Pancreas (tissue), 10 donors: ENCODE measurements at regions not wholly inside any gene's neighbourhood (a gene's known extent, or its start where the extent isn't known, plus 50 kb on each side); places are given as distances from the start of the nearest gene placed in this dataset.

Experiments used
- ATAC-seq, 4 donors: fragments of 200-7000 bp; cut with Tn5 transposase; one replicate each; pipeline versions ENCODE4 v1.8.0 to v1.9.1; 2020; ENCODE audit warnings: mild to moderate bottlenecking in 4 of 4, moderate library complexity in 4 of 4
- DNase-seq, 6 donors: peaks; one replicate each; pipeline ENCODE4 v3.0.0-alpha.2; 2020
- FAIRE-seq: peaks from 2 replicates; lab custom pipeline; 2012; peaks lifted over from hg19 to GRCh38; lab: Jason Lieb, UNC
- H3K27ac ChIP-seq, 4 donors: fragments of 200-600 bp; sonication (generic); 1 replicate in 3 of 4; 2 replicates in 1 of 4; pipeline versions ENCODE4 v1.5.0 to v1.8.0; 2020
- H3K27me3 ChIP-seq, 4 donors: fragments of 200-600 bp; one replicate each; pipeline ENCODE4 v1.8.0; 2021
- H3K36me3 ChIP-seq, 3 donors: fragments of 200-600 bp; sonication (generic) in 1 of 3; one replicate each; pipeline versions ENCODE4 v1.5.0 to v1.8.0; 2020 to 2021
- H3K4me1 ChIP-seq, 3 donors: fragments of 200-600 bp; one replicate each; pipeline ENCODE4 v1.8.0; 2021
- H3K4me3 ChIP-seq, 4 donors: fragments of 200-600 bp; sonication (generic) in 2 of 4; one replicate each; pipeline versions ENCODE4 v1.5.0 to v1.8.0; 2020 to 2021
- H3K9me3 ChIP-seq, 4 donors: fragments of 200-600 bp; one replicate each; pipeline ENCODE4 v1.8.0; 2021
- WGBS, 2 donors: extraction: QIAGEN DNeasy Blood & Tissue Kit; methylation state at CpG; one replicate each; pipeline ENCODE4 v1.1.7; 2013; 5-methylcytosine and 5-hydroxymethylcytosine counted together
- intact Hi-C, 3 donors: fragments of 100-400 bp; cut with DNase I; formaldehyde crosslinking; loops; one replicate each; pipeline versions ENCODE4 v1.11.1 to v1.14.2; 2022
- TF ChIP-seq, protein P1 (sequence below), 4 donors: fragments of 200-600 bp; sonication (generic) in 3 of 4; IDR thresholded peaks; one replicate each; pipeline versions ENCODE4 v1.5.0 to v1.8.0; 2021; ENCODE audit warnings: antibody characterized with exemption in 4 of 4
- donor health status: healthy with polysubstance abuse.
- donor health status: DM: no; HTN: no; CAD: no; lungs with moderate emphysema.
- donor health status: DM: no; HTN: no; CAD: no.
- donor health status: control.
- donor health status: control.
- donor health status: Bipolar disorder and iron deficiency.
- donor health status: DM: yes; HTN: yes; CAD: no.
- donor health status: DM: no; HTN: no; CAD: no.
- donor health status: DM: no; HTN: no; CAD: no.
- donor health status: DM: yes; HTN: yes; CAD: no.

- TF ChIP-seq, protein P1, sequence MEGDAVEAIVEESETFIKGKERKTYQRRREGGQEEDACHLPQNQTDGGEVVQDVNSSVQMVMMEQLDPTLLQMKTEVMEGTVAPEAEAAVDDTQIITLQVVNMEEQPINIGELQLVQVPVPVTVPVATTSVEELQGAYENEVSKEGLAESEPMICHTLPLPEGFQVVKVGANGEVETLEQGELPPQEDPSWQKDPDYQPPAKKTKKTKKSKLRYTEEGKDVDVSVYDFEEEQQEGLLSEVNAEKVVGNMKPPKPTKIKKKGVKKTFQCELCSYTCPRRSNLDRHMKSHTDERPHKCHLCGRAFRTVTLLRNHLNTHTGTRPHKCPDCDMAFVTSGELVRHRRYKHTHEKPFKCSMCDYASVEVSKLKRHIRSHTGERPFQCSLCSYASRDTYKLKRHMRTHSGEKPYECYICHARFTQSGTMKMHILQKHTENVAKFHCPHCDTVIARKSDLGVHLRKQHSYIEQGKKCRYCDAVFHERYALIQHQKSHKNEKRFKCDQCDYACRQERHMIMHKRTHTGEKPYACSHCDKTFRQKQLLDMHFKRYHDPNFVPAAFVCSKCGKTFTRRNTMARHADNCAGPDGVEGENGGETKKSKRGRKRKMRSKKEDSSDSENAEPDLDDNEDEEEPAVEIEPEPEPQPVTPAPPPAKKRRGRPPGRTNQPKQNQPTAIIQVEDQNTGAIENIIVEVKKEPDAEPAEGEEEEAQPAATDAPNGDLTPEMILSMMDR (IDR thresholded peaks at IDR 0.05) = no peak
- Histone ChIP-seq H3K36me3 (no peaks in the 10 kb centered on the region), H3K4me3 (no peak overlapping the region), H3K9me3 (no peaks in the 10 kb centered on the region), H3K27me3 (no peaks in the 10 kb centered on the region), H3K4me1 (no peaks in the 10 kb centered on the region), H3K27ac (no peak overlapping the region)
- DNase-seq (peak in 1 of 6 donors; percentile 30), FAIRE-seq (no peak), ATAC-seq (no peak)
- intact Hi-C loops = no loop called here
- 68 to 73% methylated on average over 9 of the region's 9 CpGs for WGBS, 2 donors
Measured at GRCh38 chr16:66306366-66307150, 59.9 kb upstream of the CDH5 start.

DNA sequence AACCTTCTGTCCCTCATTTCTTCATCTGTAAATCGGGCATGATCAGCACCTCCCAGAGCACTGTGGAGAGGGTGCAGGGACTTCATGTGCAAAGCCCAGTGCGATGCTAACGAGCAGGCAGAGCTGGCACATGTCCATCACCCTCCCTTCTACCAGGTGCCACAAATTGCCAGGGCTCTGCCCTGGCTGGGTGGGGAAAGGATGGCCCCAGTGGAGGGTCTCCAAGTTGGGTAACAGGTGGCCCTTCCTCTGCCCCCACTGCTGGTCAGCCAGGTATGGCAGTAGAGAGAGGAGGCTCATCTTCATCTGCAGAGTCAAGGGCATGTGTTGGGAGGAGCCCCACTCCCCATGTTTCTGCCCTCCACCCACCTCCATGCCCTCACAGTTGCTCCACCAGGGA is 61.5 kb upstream of the CDH5 start:
- Histone ChIP-seq H3K27ac (no peak overlapping the region), H3K27me3 (no peaks in the 10 kb centered on the region), H3K4me3 (no peak overlapping the region), H3K4me1 (no peaks in the 10 kb centered on the region), H3K36me3 (no peaks in the 10 kb centered on the region), H3K9me3 (no peaks in the 10 kb centered on the region)
- no peak for FAIRE-seq
- peak in 1 of 6 donors; percentile 33 for DNase-seq
- ATAC-seq = no peak
- intact Hi-C loops = no loop called here
- WGBS, 2 donors = 40 to 55% methylated on average over 3 of the region's 3 CpGs
- TF ChIP-seq, protein P1 (IDR thresholded peaks at IDR 0.05) = no peak

GRCh38 chr16:66304151-66304550 is 62.3 kb upstream of the CDH5 start:
- intact Hi-C loops = no loop called here
- Histone ChIP-seq H3K4me3 (no peak overlapping the region), H3K27me3 (no peaks in the 10 kb centered on the region), H3K27ac (no peak overlapping the region), H3K36me3 (no peaks in the 10 kb centered on the region), H3K9me3 (no peaks in the 10 kb centered on the region), H3K4me1 (no peaks in the 10 kb centered on the region)
- ATAC-seq = no peak
- TF ChIP-seq, protein P1 (IDR thresholded peaks at IDR 0.05) = no peak
- WGBS, 2 donors = 23 to 25% methylated on average over 7 of the region's 7 CpGs
- no peak for FAIRE-seq
- DNase-seq = peak in 1 of 6 donors; percentile 36

DNA sequence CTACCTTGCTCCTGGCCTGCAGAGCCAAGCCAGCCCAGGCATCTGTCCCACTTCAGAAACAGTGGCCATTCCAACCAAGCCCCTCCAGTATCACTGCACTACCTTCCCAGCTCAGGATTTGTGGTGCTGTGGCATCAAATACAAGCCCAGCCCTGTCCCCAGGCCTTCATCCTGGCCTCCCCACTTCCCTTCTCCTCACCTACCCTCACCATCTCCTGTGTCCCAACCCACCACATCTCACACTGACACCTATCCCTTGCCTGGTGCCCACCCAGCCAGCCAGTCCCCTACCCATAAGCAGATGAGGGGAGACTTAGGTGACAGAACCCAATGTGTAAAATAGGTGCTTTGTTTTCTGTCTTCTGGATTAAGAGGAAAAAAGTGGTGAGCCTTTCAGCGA is 66.0 kb upstream of the CDH5 start:
- TF ChIP-seq, protein P1 (IDR thresholded peaks at IDR 0.05) = no peak
- Histone ChIP-seq H3K27ac (no peak overlapping the region), H3K36me3 (no peaks in the 10 kb centered on the region), H3K4me1 (no peaks in the 10 kb centered on the region), H3K27me3 (no peaks in the 10 kb centered on the region), H3K4me3 (no peak overlapping the region), H3K9me3 (no peaks in the 10 kb centered on the region)
- 79 to 86% methylated on average over 1 of the region's 1 CpG for WGBS, 2 donors
- ATAC-seq = no peak
- intact Hi-C loops = no loop called here
- FAIRE-seq = no peak
- DNase-seq = peak in 1 of 6 donors; percentile 20

- TF ChIP-seq, protein P1 (IDR thresholded peaks at IDR 0.05) = no peak
- Histone ChIP-seq H3K4me1 (no peaks in the 10 kb centered on the region), H3K27me3 (no peaks in the 10 kb centered on the region), H3K9me3 (no peaks in the 10 kb centered on the region), H3K36me3 (no peaks in the 10 kb centered on the region), H3K4me3 (no peak overlapping the region), H3K27ac (no peak overlapping the region)
- WGBS, 2 donors = 78 to 84% methylated on average over 3 of the region's 3 CpGs
- FAIRE-seq (no peak), DNase-seq (no peak), ATAC-seq (no peak)
- intact Hi-C loops = no loop called here
Measured at GRCh38 chr16:66300037-66300436, 66.5 kb upstream of the CDH5 start.
